ENCODE measurements at regions not wholly inside any gene's neighbourhood (a gene's known extent, or its start where the extent isn't known, plus 50 kb on each side); places are given as distances from the start of the nearest gene placed in this dataset.

GRCh38 chr11:80673566-80673965 lies 1232.7 kb upstream of the TENM4 start:
- Histone ChIP-seq H3K36me3 (ENCODE audit: control insufficient read depth in 3 of 3, insufficient read depth in 3 of 3, low read length in 3 of 3) (no peaks in the 10 kb centered on the region), H3K9ac (ENCODE audit: low read depth in 1 of 3, low read length in 3 of 3) (no peak overlapping the region), H3K4me3 (ENCODE audit: low read length in 3 of 3) (no peak overlapping the region), H3K27ac (ENCODE audit: low read depth, low read length) (no peak overlapping the region), H3K27me3 (ENCODE audit: control insufficient read depth in 3 of 3, insufficient read depth in 3 of 3, low read length in 3 of 3) (no peaks in the 10 kb centered on the region), H3K4me1 (ENCODE audit: control insufficient read depth in 3 of 3, insufficient read depth in 3 of 3, low read length in 3 of 3) (no peaks in the 10 kb centered on the region), H3K9me3 (ENCODE audit: control insufficient read depth in 3 of 3, low read length in 3 of 3) (peaks cover 0 to 2% (median 0%) of the 10 kb centered on the region in 3 donors)

GRCh38 chr11:80669620-80670019 lies 1228.8 kb upstream of the TENM4 start:
- no peaks in the 10 kb centered on the region for H3K27me3 ChIP-seq (ENCODE audit: control insufficient read depth in 3 of 3, insufficient read depth in 3 of 3, low read length in 3 of 3)
- H3K9ac ChIP-seq (ENCODE audit: low read depth in 1 of 3, low read length in 3 of 3) = no peak overlapping the region
- peaks cover 0 to 2% (median 0%) of the 10 kb centered on the region in 3 donors for H3K9me3 ChIP-seq (ENCODE audit: control insufficient read depth in 3 of 3, low read length in 3 of 3)
- no peaks in the 10 kb centered on the region for H3K36me3 ChIP-seq (ENCODE audit: control insufficient read depth in 3 of 3, insufficient read depth in 3 of 3, low read length in 3 of 3)
- no peak overlapping the region for H3K27ac ChIP-seq (ENCODE audit: low read depth, low read length)
- no peak overlapping the region for H3K4me3 ChIP-seq (ENCODE audit: low read length in 3 of 3)
- no peaks in the 10 kb centered on the region for H3K4me1 ChIP-seq (ENCODE audit: control insufficient read depth in 3 of 3, insufficient read depth in 3 of 3, low read length in 3 of 3)

- H3K9me3 ChIP-seq (ENCODE audit: control insufficient read depth in 3 of 3, low read length in 3 of 3) = no peaks in the 10 kb centered on the region
- H3K4me1 ChIP-seq (ENCODE audit: control insufficient read depth in 3 of 3, insufficient read depth in 3 of 3, low read length in 3 of 3) = no peaks in the 10 kb centered on the region
- no peak overlapping the region for H3K27ac ChIP-seq (ENCODE audit: low read depth, low read length)
- no peaks in the 10 kb centered on the region for H3K27me3 ChIP-seq (ENCODE audit: control insufficient read depth in 3 of 3, insufficient read depth in 3 of 3, low read length in 3 of 3)
- no peak overlapping the region for H3K9ac ChIP-seq (ENCODE audit: low read depth in 1 of 3, low read length in 3 of 3)
- H3K4me3 ChIP-seq (ENCODE audit: low read length in 3 of 3) = no peak overlapping the region
- no peaks in the 10 kb centered on the region for H3K36me3 ChIP-seq (ENCODE audit: control insufficient read depth in 3 of 3, insufficient read depth in 3 of 3, low read length in 3 of 3)
Measured at GRCh38 chr11:80668039-80668438, 1227.2 kb upstream of the TENM4 start.

- Histone ChIP-seq H3K9ac (ENCODE audit: low read depth in 1 of 3, low read length in 3 of 3) (no peak overlapping the region), H3K27ac (ENCODE audit: low read depth, low read length) (no peak overlapping the region), H3K9me3 (ENCODE audit: control insufficient read depth in 3 of 3, low read length in 3 of 3) (peaks cover 0 to 2% (median 0%) of the 10 kb centered on the region in 3 donors), H3K36me3 (ENCODE audit: control insufficient read depth in 3 of 3, insufficient read depth in 3 of 3, low read length in 3 of 3) (no peaks in the 10 kb centered on the region), H3K4me1 (ENCODE audit: control insufficient read depth in 3 of 3, insufficient read depth in 3 of 3, low read length in 3 of 3) (no peaks in the 10 kb centered on the region), H3K27me3 (ENCODE audit: control insufficient read depth in 3 of 3, insufficient read depth in 3 of 3, low read length in 3 of 3) (no peaks in the 10 kb centered on the region), H3K4me3 (ENCODE audit: low read length in 3 of 3) (no peak overlapping the region)
Measured at GRCh38 chr11:80655834-80656233, 1215.0 kb upstream of the TENM4 start.

- no peak overlapping the region for H3K27ac ChIP-seq (ENCODE audit: low read depth, low read length)
- H3K4me3 ChIP-seq (ENCODE audit: low read length in 3 of 3) = no peak overlapping the region
- no peaks in the 10 kb centered on the region for H3K36me3 ChIP-seq (ENCODE audit: control insufficient read depth in 3 of 3, insufficient read depth in 3 of 3, low read length in 3 of 3)
- no peaks in the 10 kb centered on the region for H3K27me3 ChIP-seq (ENCODE audit: control insufficient read depth in 3 of 3, insufficient read depth in 3 of 3, low read length in 3 of 3)
- H3K4me1 ChIP-seq (ENCODE audit: control insufficient read depth in 3 of 3, insufficient read depth in 3 of 3, low read length in 3 of 3) = no peaks in the 10 kb centered on the region
- no peak overlapping the region for H3K9ac ChIP-seq (ENCODE audit: low read depth in 1 of 3, low read length in 3 of 3)
- peaks cover 0 to 2% (median 0%) of the 10 kb centered on the region in 3 donors for H3K9me3 ChIP-seq (ENCODE audit: control insufficient read depth in 3 of 3, low read length in 3 of 3)
Measured at GRCh38 chr11:80650966-80651365, 1210.1 kb upstream of the TENM4 start.

- Histone ChIP-seq H3K4me3 (ENCODE audit: low read length in 3 of 3) (no peak overlapping the region), H3K27me3 (ENCODE audit: control insufficient read depth in 3 of 3, insufficient read depth in 3 of 3, low read length in 3 of 3) (no peaks in the 10 kb centered on the region), H3K27ac (ENCODE audit: low read depth, low read length) (no peak overlapping the region), H3K9me3 (ENCODE audit: control insufficient read depth in 3 of 3, low read length in 3 of 3) (peaks cover 0 to 2% (median 0%) of the 10 kb centered on the region in 3 donors), H3K9ac (ENCODE audit: low read depth in 1 of 3, low read length in 3 of 3) (no peak overlapping the region), H3K4me1 (ENCODE audit: control insufficient read depth in 3 of 3, insufficient read depth in 3 of 3, low read length in 3 of 3) (no peaks in the 10 kb centered on the region), H3K36me3 (ENCODE audit: control insufficient read depth in 3 of 3, insufficient read depth in 3 of 3, low read length in 3 of 3) (no peaks in the 10 kb centered on the region)
Measured at GRCh38 chr11:80649186-80649585, 1208.4 kb upstream of the TENM4 start.

GRCh38 chr11:80638296-80638695 lies 1197.5 kb upstream of the TENM4 start:
- H3K27me3 ChIP-seq (ENCODE audit: control insufficient read depth in 3 of 3, insufficient read depth in 3 of 3, low read length in 3 of 3) = no peaks in the 10 kb centered on the region
- no peak overlapping the region for H3K9ac ChIP-seq (ENCODE audit: low read depth in 1 of 3, low read length in 3 of 3)
- H3K4me3 ChIP-seq (ENCODE audit: low read length in 3 of 3) = no peak overlapping the region
- no peaks in the 10 kb centered on the region for H3K9me3 ChIP-seq (ENCODE audit: control insufficient read depth in 3 of 3, low read length in 3 of 3)
- H3K36me3 ChIP-seq (ENCODE audit: control insufficient read depth in 3 of 3, insufficient read depth in 3 of 3, low read length in 3 of 3) = no peaks in the 10 kb centered on the region
- no peak overlapping the region for H3K27ac ChIP-seq (ENCODE audit: low read depth, low read length)
- no peaks in the 10 kb centered on the region for H3K4me1 ChIP-seq (ENCODE audit: control insufficient read depth in 3 of 3, insufficient read depth in 3 of 3, low read length in 3 of 3)

- no peaks in the 10 kb centered on the region for H3K4me1 ChIP-seq (ENCODE audit: control insufficient read depth in 3 of 3, insufficient read depth in 3 of 3, low read length in 3 of 3)
- no peak overlapping the region for H3K4me3 ChIP-seq (ENCODE audit: low read length in 3 of 3)
Measured at GRCh38 chr11:80637571-80637970, 1196.7 kb upstream of the TENM4 start.

GRCh38 chr11:80636999-80637398 lies 1196.2 kb upstream of the TENM4 start:
- no peak overlapping the region for H3K9ac ChIP-seq (ENCODE audit: low read depth in 1 of 3, low read length in 3 of 3)
- no peaks in the 10 kb centered on the region for H3K4me1 ChIP-seq (ENCODE audit: control insufficient read depth in 3 of 3, insufficient read depth in 3 of 3, low read length in 3 of 3)
- no peaks in the 10 kb centered on the region for H3K9me3 ChIP-seq (ENCODE audit: control insufficient read depth in 3 of 3, low read length in 3 of 3)
- H3K36me3 ChIP-seq (ENCODE audit: control insufficient read depth in 3 of 3, insufficient read depth in 3 of 3, low read length in 3 of 3) = no peaks in the 10 kb centered on the region
- no peak overlapping the region for H3K27ac ChIP-seq (ENCODE audit: low read depth, low read length)
- no peak overlapping the region for H3K4me3 ChIP-seq (ENCODE audit: low read length in 3 of 3)
- no peaks in the 10 kb centered on the region for H3K27me3 ChIP-seq (ENCODE audit: control insufficient read depth in 3 of 3, insufficient read depth in 3 of 3, low read length in 3 of 3)

More at GRCh38 chr11:80637571-80637970, 1196.7 kb upstream of the TENM4 start:
- no peaks in the 10 kb centered on the region for H3K36me3 ChIP-seq (ENCODE audit: control insufficient read depth in 3 of 3, insufficient read depth in 3 of 3, low read length in 3 of 3)
- H3K27ac ChIP-seq (ENCODE audit: low read depth, low read length) = no peak overlapping the region
- H3K9ac ChIP-seq (ENCODE audit: low read depth in 1 of 3, low read length in 3 of 3) = no peak overlapping the region
- H3K9me3 ChIP-seq (ENCODE audit: control insufficient read depth in 3 of 3, low read length in 3 of 3) = no peaks in the 10 kb centered on the region
- no peaks in the 10 kb centered on the region for H3K27me3 ChIP-seq (ENCODE audit: control insufficient read depth in 3 of 3, insufficient read depth in 3 of 3, low read length in 3 of 3)

- no peaks in the 10 kb centered on the region for H3K4me1 ChIP-seq (ENCODE audit: control insufficient read depth in 3 of 3, insufficient read depth in 3 of 3, low read length in 3 of 3)
- H3K36me3 ChIP-seq (ENCODE audit: control insufficient read depth in 3 of 3, insufficient read depth in 3 of 3, low read length in 3 of 3) = no peaks in the 10 kb centered on the region
- H3K9me3 ChIP-seq (ENCODE audit: control insufficient read depth in 3 of 3, low read length in 3 of 3) = no peaks in the 10 kb centered on the region
- no peak overlapping the region for H3K4me3 ChIP-seq (ENCODE audit: low read length in 3 of 3)
- no peaks in the 10 kb centered on the region for H3K27me3 ChIP-seq (ENCODE audit: control insufficient read depth in 3 of 3, insufficient read depth in 3 of 3, low read length in 3 of 3)
- no peak overlapping the region for H3K9ac ChIP-seq (ENCODE audit: low read depth in 1 of 3, low read length in 3 of 3)
- H3K27ac ChIP-seq (ENCODE audit: low read depth, low read length) = no peak overlapping the region
Measured at GRCh38 chr11:80635178-80635577, 1194.3 kb upstream of the TENM4 start.

- no peaks in the 10 kb centered on the region for H3K4me1 ChIP-seq (ENCODE audit: control insufficient read depth in 3 of 3, insufficient read depth in 3 of 3, low read length in 3 of 3)
- H3K27ac ChIP-seq (ENCODE audit: low read depth, low read length) = no peak overlapping the region
- H3K9me3 ChIP-seq (ENCODE audit: control insufficient read depth in 3 of 3, low read length in 3 of 3) = no peaks in the 10 kb centered on the region
- no peak overlapping the region for H3K4me3 ChIP-seq (ENCODE audit: low read length in 3 of 3)
- no peaks in the 10 kb centered on the region for H3K36me3 ChIP-seq (ENCODE audit: control insufficient read depth in 3 of 3, insufficient read depth in 3 of 3, low read length in 3 of 3)
- no peak overlapping the region for H3K9ac ChIP-seq (ENCODE audit: low read depth in 1 of 3, low read length in 3 of 3)
- no peaks in the 10 kb centered on the region for H3K27me3 ChIP-seq (ENCODE audit: control insufficient read depth in 3 of 3, insufficient read depth in 3 of 3, low read length in 3 of 3)
Measured at GRCh38 chr11:80632691-80633090, 1191.9 kb upstream of the TENM4 start.
